ENCODE measurements at regions not wholly inside any gene's neighbourhood (a gene's known extent, or its start where the extent isn't known, plus 50 kb on each side); places are given as distances from the start of the nearest gene placed in this dataset.

DNA sequence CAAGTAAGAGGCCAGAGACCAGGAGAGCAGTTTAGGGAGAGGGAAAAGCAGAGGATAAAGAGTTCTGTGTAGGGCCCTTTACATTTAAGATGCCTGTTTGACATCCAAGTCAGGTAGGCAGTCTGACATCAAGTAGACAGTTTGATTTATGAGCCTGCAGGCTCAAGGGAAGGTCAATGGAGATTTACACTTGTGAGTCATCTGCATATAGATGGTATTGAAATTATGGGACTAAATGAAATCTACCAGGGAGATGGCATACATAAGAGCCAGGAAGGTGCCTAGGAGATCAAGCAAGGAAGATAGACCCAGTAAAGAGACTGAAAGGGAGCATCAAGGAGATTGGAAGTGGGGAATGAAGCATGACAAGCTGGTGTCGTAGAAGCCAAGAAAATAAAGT, 212.4 kb upstream of the PKDCC start:
- H3K36me3 ChIP-seq = no peaks in the 10 kb centered on the region
- H3K9me3 ChIP-seq = no peaks in the 10 kb centered on the region
- DNase-seq = no peak
- WGBS, 2 donors = 54 to 59% methylated on average over 1 of the region's 1 CpG
- H3K4me1 ChIP-seq = peaks cover 0 to 4% (median 2%) of the 10 kb centered on the region in 3 donors
- H3K27me3 ChIP-seq = peaks cover 0 to 37% (median 0%) of the 10 kb centered on the region in 4 donors
- no peak overlapping the region for H3K27ac ChIP-seq
- H3K4me3 ChIP-seq = no peak overlapping the region
- TF ChIP-seq, protein P1, sequence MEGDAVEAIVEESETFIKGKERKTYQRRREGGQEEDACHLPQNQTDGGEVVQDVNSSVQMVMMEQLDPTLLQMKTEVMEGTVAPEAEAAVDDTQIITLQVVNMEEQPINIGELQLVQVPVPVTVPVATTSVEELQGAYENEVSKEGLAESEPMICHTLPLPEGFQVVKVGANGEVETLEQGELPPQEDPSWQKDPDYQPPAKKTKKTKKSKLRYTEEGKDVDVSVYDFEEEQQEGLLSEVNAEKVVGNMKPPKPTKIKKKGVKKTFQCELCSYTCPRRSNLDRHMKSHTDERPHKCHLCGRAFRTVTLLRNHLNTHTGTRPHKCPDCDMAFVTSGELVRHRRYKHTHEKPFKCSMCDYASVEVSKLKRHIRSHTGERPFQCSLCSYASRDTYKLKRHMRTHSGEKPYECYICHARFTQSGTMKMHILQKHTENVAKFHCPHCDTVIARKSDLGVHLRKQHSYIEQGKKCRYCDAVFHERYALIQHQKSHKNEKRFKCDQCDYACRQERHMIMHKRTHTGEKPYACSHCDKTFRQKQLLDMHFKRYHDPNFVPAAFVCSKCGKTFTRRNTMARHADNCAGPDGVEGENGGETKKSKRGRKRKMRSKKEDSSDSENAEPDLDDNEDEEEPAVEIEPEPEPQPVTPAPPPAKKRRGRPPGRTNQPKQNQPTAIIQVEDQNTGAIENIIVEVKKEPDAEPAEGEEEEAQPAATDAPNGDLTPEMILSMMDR (IDR thresholded peaks at IDR 0.05) = no peak
- TF ChIP-seq POLR2A (IDR thresholded peaks at IDR 0.05) = no peak
- intact Hi-C loops (cut with DNase I) = no loop called here

DNA sequence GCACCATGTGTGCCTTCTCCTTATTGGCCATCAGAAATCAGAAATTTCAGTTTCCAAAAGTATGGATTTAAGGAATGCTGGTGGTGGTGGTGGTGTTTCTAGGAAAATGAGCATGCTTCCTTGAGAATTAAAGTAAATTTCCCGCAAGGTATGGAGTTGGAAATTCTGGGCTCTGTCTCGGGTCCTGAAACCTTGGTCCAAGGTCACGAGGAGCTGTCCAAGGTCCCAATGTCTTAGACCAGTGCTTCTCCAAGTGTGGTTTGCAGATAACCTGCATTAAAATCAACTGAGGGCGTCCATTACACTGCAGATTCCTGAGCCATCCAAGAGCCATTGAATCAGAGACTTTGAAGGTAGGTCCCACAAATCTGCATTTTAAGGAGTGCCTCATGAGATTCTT, 210.9 kb upstream of the PKDCC start:
- DNase-seq = no peak
- Histone ChIP-seq H3K36me3 (no peaks in the 10 kb centered on the region), H3K27ac (no peak overlapping the region), H3K27me3 (peaks cover 0 to 32% (median 0%) of the 10 kb centered on the region in 4 donors), H3K4me1 (peaks cover 0 to 17% (median 10%) of the 10 kb centered on the region in 3 donors), H3K4me3 (no peak overlapping the region), H3K9me3 (no peaks in the 10 kb centered on the region)
- intact Hi-C loops (cut with DNase I) = no loop called here
- WGBS, 2 donors = 9 to 13% methylated on average over 4 of the region's 4 CpGs
- TF ChIP-seq, protein P1 (IDR thresholded peaks at IDR 0.05) = no peak
- TF ChIP-seq POLR2A (IDR thresholded peaks at IDR 0.05) = no peak

DNA sequence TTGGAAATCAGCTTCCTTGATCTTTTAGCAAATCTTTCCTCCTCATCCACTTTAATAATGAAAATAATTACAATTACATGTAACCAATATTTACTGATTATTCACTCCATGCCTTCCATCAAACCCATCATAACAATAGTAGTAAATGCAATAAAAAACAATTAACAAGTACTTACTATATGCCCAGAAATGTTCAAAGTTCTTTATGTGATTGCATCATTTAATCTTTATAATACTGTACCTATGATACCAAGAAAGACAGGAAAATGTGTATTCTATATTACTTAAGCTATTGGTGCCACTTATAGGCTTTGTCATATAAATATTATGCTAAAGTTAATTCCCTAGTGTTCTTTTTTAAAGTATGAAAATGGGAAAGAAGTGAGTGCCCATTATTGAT, 210.2 kb upstream of the PKDCC start:
- TF ChIP-seq, protein P1 (IDR thresholded peaks at IDR 0.05) = no peak
- no peak for TF ChIP-seq POLR2A (IDR thresholded peaks at IDR 0.05)
- intact Hi-C loops (cut with DNase I) = no loop called here
- Histone ChIP-seq H3K27ac (no peak overlapping the region), H3K27me3 (peaks cover 0 to 32% (median 0%) of the 10 kb centered on the region in 4 donors), H3K4me1 (peaks cover 0 to 17% (median 10%) of the 10 kb centered on the region in 3 donors), H3K36me3 (no peaks in the 10 kb centered on the region), H3K4me3 (no peak overlapping the region), H3K9me3 (no peaks in the 10 kb centered on the region)
- no peak for DNase-seq

DNA sequence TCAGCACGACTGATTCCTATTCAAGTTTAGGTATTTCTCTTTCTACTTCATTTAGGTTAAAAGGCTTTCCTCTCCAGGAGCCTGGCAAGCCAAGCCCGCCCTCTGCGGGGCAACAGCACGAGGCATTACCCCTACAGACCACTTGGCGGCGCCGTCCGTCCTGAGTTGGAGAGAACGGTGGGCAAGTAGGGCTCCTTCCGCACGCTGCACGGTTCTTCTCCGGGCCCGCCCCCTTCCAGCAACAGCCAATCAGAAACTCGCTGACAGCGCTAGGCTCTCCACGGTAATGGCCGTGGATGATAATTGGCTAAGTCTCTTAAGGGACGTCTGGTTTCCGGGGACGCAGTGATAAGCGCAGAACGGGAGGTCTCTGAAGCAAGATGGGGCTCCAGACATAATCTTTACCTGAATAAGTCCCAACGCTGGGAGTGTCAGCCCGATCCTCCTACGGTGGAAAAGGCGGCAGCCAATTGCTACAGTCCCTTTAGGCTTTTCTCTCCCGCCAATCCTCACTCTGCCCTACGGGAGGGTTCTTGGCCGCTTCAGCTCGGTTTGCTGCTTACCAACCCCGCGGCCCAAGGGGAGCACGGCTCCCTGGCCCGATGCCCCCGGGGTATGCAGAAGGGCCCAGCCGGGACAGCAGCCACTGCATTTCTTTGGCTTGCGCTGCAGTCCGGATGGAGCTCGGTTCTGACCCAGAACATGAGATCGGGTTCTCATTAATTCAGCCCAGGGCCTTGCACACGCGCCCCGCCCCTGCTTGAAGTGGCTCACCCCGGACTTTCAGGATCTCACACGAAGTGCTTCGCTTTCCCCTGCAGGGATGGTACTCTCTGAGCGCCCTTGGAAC, 206.9 kb upstream of the PKDCC start:
- Histone ChIP-seq H3K4me3 (peak overlapping the region; percentile 50 to 82 (median 65)), H3K27ac (peak overlapping the region; percentile 55 to 87 (median 78)), H3K4me1 (peaks cover 0 to 17% (median 10%) of the 10 kb centered on the region in 3 donors), H3K36me3 (no peaks in the 10 kb centered on the region), H3K27me3 (peaks cover 0 to 42% (median 0%) of the 10 kb centered on the region in 4 donors), H3K9me3 (no peaks in the 10 kb centered on the region)
- TF ChIP-seq POLR2A (IDR thresholded peaks at IDR 0.05) = peak in 1 of 4 donors; percentile 54
- TF ChIP-seq, protein P1 (IDR thresholded peaks at IDR 0.05) = peak; percentile 93 to 98 (median 96)
- intact Hi-C loops (cut with DNase I) = no loop called here
- WGBS, 2 donors = 1% methylated on average over 31 to 38 of the region's 48 CpGs
- DNase-seq = peak; percentile 86

DNA sequence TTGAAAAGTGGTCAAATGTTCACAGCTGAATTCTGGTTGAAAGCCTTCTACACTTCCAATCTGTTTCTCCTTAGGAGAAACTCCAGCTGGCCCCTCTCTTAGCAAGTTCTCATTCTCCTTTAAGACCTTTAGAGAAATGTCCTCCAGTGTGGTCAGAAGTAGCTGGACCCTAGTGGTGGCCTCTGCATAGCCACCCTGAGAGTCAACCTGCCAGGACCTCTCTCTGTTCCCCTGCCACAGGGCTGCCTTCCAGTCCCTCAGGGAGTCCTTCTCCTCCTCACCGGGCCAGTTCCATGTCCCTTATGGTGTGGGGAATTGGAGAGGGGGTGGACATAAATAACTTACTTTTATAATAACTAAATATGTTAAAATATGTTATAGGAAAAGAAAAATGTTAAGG, 200.9 kb upstream of the PKDCC start:
- Histone ChIP-seq H3K9me3 (no peaks in the 10 kb centered on the region), H3K4me1 (no peaks in the 10 kb centered on the region), H3K36me3 (no peaks in the 10 kb centered on the region), H3K27me3 (peaks cover 0 to 52% (median 0%) of the 10 kb centered on the region in 4 donors), H3K27ac (no peak overlapping the region), H3K4me3 (no peak overlapping the region)
- TF ChIP-seq POLR2A (IDR thresholded peaks at IDR 0.05) = no peak
- TF ChIP-seq, protein P1 (IDR thresholded peaks at IDR 0.05) = no peak
- intact Hi-C loops (cut with DNase I) = no loop called here
- 33 to 64% methylated on average over 1 of the region's 1 CpG for WGBS, 2 donors
- no peak for DNase-seq

Data from esophagus squamous epithelium (tissue), 5 donors.